Naive thymus-derived CD4-positive, alpha-beta T cell (primary cell): ENCODE measurements at regions not wholly inside any gene's neighbourhood (a gene's known extent, or its start where the extent isn't known, plus 50 kb on each side); places are given as distances from the start of the nearest gene placed in this dataset.

ENCODE experiments used
- ATAC-seq: fragments of 150-1000 bp; cut with Tn5 transposase; 2 replicates; pipeline ENCODE4 v1.10.0; 2021; ENCODE audit warnings: mild to moderate bottlenecking, moderate library complexity
- CTCF ChIA-PET: fragments of 350-600 bp; sonication (Branson Sonifier 250); formaldehyde crosslinking; loops from one replicate; lab custom pipeline; 2021; ENCODE audit warnings: antibody characterized with exemption; lab: Charles Lee
- POLR2A ChIA-PET: fragments of 350-600 bp; sonication (Branson Sonifier 250); formaldehyde crosslinking; loops from one replicate; lab custom pipeline; 2021; ENCODE audit warnings: antibody characterized with exemption, inconsistent platforms; lab: Charles Lee
- DNase-seq, 9 donors: peaks; one replicate each; pipeline versions ENCODE4 v3.0.0 to v3.0.0-alpha.2; 2020 to 2022; ENCODE audit warnings: mixed read lengths in 1 of 9
- H3K27ac ChIP-seq: one replicate; pipeline ENCODE4 v1.7.0; 2013; ENCODE audit warnings: mild to moderate bottlenecking, low read depth, low read length, moderate library complexity
- H3K27me3 ChIP-seq, 2 donors: one replicate each; pipeline ENCODE4 v1.7.0; 2013; ENCODE audit warnings: low read length in 2 of 2, mild to moderate bottlenecking in 2 of 2, moderate library complexity in 2 of 2; ENCODE audit not compliant: control insufficient read depth in 2 of 2, insufficient read depth in 2 of 2
- H3K36me3 ChIP-seq, 3 experiments: 1 replicate in 2 of 3; 2 replicates in 1 of 3; pipeline ENCODE4 v1.7.0; 2013; ENCODE audit warnings: low read length in 3 of 3, mild to moderate bottlenecking in 3 of 3, moderate library complexity in 1 of 3; ENCODE audit not compliant: insufficient read depth in 3 of 3, control insufficient read depth in 2 of 3
- H3K4me1 ChIP-seq, 2 donors: one replicate each; pipeline ENCODE4 v1.7.0; 2013; ENCODE audit warnings: low read length in 2 of 2, mild to moderate bottlenecking in 2 of 2, moderate library complexity in 1 of 2; ENCODE audit not compliant: control insufficient read depth in 2 of 2, insufficient read depth in 2 of 2
- H3K4me3 ChIP-seq: 2 replicates; pipeline ENCODE4 v1.7.0; 2013; ENCODE audit warnings: mild to moderate bottlenecking, low read length
- H3K9me3 ChIP-seq, 3 experiments: 1 replicate in 2 of 3; 2 replicates in 1 of 3; pipeline ENCODE4 v1.7.0; 2013; ENCODE audit warnings: low read length in 3 of 3; ENCODE audit not compliant: control insufficient read depth in 2 of 3
- H3K27ac Mint-ChIP-seq, 9 donors: one replicate each; pipeline ENCODE4 v1.8.0; 2020 to 2022; ENCODE audit warnings: mixed read lengths in 9 of 9, mild to moderate bottlenecking in 8 of 9, moderate library complexity in 5 of 9, inconsistent platforms in 2 of 9
- H3K27me3 Mint-ChIP-seq, 5 donors: one replicate each; pipeline ENCODE4 v1.8.0; 2021 to 2022; ENCODE audit warnings: mixed read lengths in 5 of 5, mild to moderate bottlenecking in 1 of 5
- H3K36me3 Mint-ChIP-seq, 5 donors: one replicate each; pipeline ENCODE4 v1.8.0; 2020 to 2022; ENCODE audit warnings: mixed read lengths in 5 of 5, mild to moderate bottlenecking in 3 of 5, inconsistent platforms in 1 of 5
- H3K4me1 Mint-ChIP-seq, 7 donors: one replicate each; pipeline ENCODE4 v1.8.0; 2020 to 2022; ENCODE audit warnings: mixed read lengths in 7 of 7, mild to moderate bottlenecking in 3 of 7, inconsistent platforms in 1 of 7
- H3K4me3 Mint-ChIP-seq, 10 donors: one replicate each; pipeline ENCODE4 v1.8.0; 2020 to 2022; ENCODE audit warnings: mild to moderate bottlenecking in 10 of 10, mixed read lengths in 10 of 10, moderate library complexity in 6 of 10, inconsistent platforms in 2 of 10
- H3K9me3 Mint-ChIP-seq, 11 donors: one replicate each; pipeline ENCODE4 v1.8.0; 2020 to 2022; ENCODE audit warnings: mixed read lengths in 11 of 11, mild to moderate bottlenecking in 4 of 11, inconsistent platforms in 1 of 11, moderate library complexity in 1 of 11
- intact Hi-C, 2 donors: fragments of 100-400 bp; cut with micrococcal nuclease; formaldehyde crosslinking; loops; one replicate each; pipeline ENCODE4 v1.15.1; 2023

DNA sequence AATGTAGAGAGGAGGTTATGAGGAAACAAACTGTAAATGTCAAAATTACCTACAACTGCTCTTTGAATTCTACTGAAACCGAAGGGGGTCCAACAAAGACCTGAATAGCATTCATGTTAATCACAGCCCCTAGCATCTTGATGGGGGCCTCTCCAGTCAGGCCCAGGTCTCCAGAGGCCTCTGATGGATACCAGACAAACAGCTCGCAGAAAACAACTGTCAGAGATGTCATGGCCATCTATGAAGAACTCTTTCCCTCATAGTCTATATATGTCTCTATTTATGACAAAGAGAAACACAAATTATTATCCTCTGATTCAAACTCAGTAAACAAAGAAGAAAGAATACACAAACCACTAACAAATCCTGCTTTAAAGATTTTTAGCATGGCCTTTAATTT lies 432.6 kb downstream of the CAAP1 start:
- H3K36me3 ChIP-seq, result no peaks in the 10 kb centered on the region
- H3K9me3 ChIP-seq, result no peaks in the 10 kb centered on the region
- ChIA-PET CTCF (no interaction called here), POLR2A (no interaction called here)
- no peak for ATAC-seq
- no peaks in the 10 kb centered on the region for H3K4me1 Mint-ChIP-seq
- H3K27me3 ChIP-seq, result no peaks in the 10 kb centered on the region
- no peak for DNase-seq
- intact Hi-C loops, result no loop called here
- no peak overlapping the region for H3K27ac ChIP-seq
- H3K4me3 Mint-ChIP-seq, result no peak overlapping the region
- H3K27ac Mint-ChIP-seq, result no peak overlapping the region
- no peaks in the 10 kb centered on the region for H3K27me3 Mint-ChIP-seq
- H3K4me3 ChIP-seq, result no peak overlapping the region
- H3K36me3 Mint-ChIP-seq, result no peaks in the 10 kb centered on the region
- H3K9me3 Mint-ChIP-seq, result peaks cover 0 to 15% (median 3%) of the 10 kb centered on the region in 11 donors
- H3K4me1 ChIP-seq, result no peaks in the 10 kb centered on the region

DNA sequence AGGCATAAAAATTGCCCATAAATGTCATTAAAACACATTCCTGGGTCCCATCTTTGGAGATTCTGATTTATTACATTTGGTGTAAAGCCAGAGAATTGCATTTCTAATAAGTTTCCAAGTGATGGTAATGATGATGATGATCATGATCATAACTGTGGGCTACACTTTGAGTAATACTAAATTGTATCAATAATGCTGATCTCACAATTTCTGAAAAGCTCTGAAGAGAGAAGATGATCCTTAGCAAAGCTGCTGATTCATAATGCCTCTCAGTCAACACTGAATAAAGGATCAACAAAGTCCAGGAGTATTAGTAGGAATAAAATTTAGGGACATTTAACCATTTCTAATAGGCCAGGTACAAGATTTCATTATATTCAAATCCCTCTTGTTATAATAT lies 434.5 kb downstream of the CAAP1 start:
- ChIA-PET POLR2A (no interaction called here), CTCF (no interaction called here)
- DNase-seq, result no peak
- no peaks in the 10 kb centered on the region for H3K36me3 ChIP-seq
- no peak overlapping the region for H3K27ac ChIP-seq
- H3K27ac Mint-ChIP-seq, result no peak overlapping the region
- no peaks in the 10 kb centered on the region for H3K9me3 ChIP-seq
- H3K27me3 Mint-ChIP-seq, result no peaks in the 10 kb centered on the region
- H3K27me3 ChIP-seq, result no peaks in the 10 kb centered on the region
- H3K4me3 Mint-ChIP-seq, result no peak overlapping the region
- H3K4me1 Mint-ChIP-seq, result no peaks in the 10 kb centered on the region
- no peaks in the 10 kb centered on the region for H3K36me3 Mint-ChIP-seq
- no peak overlapping the region for H3K4me3 ChIP-seq
- ATAC-seq, result no peak
- no peaks in the 10 kb centered on the region for H3K4me1 ChIP-seq
- H3K9me3 Mint-ChIP-seq, result peaks cover 0 to 4% (median 3%) of the 10 kb centered on the region in 11 donors
- intact Hi-C loops, result no loop called here

DNA sequence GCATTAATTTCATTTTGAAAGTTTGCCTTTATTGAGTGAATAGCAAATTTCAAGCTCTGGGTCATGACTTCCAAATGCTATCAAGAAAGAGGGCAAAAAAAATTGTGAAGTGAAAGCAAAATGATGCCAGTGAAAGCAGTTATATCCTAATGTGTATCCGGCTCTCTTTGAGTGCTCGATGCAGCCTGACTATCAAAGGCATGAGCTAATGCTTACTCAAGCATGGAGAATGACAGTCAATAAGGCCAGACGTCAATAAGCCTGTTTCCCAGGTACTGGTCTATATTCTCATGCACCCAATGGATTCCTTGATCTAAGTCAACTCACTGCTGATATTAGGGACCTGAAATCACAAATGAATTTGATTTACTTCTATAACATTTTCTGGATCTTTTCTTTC lies 435.5 kb downstream of the CAAP1 start:
- H3K4me1 ChIP-seq, result no peaks in the 10 kb centered on the region
- no peaks in the 10 kb centered on the region for H3K9me3 ChIP-seq
- ChIA-PET POLR2A (no interaction called here), CTCF (no interaction called here)
- no peak overlapping the region for H3K27ac Mint-ChIP-seq
- no peaks in the 10 kb centered on the region for H3K36me3 Mint-ChIP-seq
- H3K36me3 ChIP-seq, result no peaks in the 10 kb centered on the region
- H3K27me3 ChIP-seq, result no peaks in the 10 kb centered on the region
- H3K27ac ChIP-seq, result no peak overlapping the region
- no peaks in the 10 kb centered on the region for H3K4me1 Mint-ChIP-seq
- peaks cover 0 to 9% (median 3%) of the 10 kb centered on the region in 11 donors for H3K9me3 Mint-ChIP-seq
- intact Hi-C loops, result no loop called here
- no peak for ATAC-seq
- H3K27me3 Mint-ChIP-seq, result no peaks in the 10 kb centered on the region
- no peak for DNase-seq
- no peak overlapping the region for H3K4me3 ChIP-seq
- no peak overlapping the region for H3K4me3 Mint-ChIP-seq

GRCh38 chr9:26439061-26439624 lies 453.5 kb downstream of the CAAP1 start:
- Histone ChIP-seq H3K27me3 (no peaks in the 10 kb centered on the region), H3K36me3 (no peaks in the 10 kb centered on the region), H3K4me1 (no peaks in the 10 kb centered on the region), H3K9me3 (no peaks in the 10 kb centered on the region), H3K27ac (no peak overlapping the region), H3K4me3 (no peak overlapping the region)
- POLR2A ChIA-PET, result no interaction called here
- no peaks in the 10 kb centered on the region for H3K4me1 Mint-ChIP-seq
- H3K4me3 Mint-ChIP-seq, result no peak overlapping the region
- H3K9me3 Mint-ChIP-seq, result peaks cover 0 to 14% (median 2%) of the 10 kb centered on the region in 11 donors
- DNase-seq (no peak), ATAC-seq (no peak)
- CTCF ChIA-PET, result no interaction called here
- intact Hi-C loops, result no loop called here
- H3K27me3 Mint-ChIP-seq, result no peaks in the 10 kb centered on the region
- no peaks in the 10 kb centered on the region for H3K36me3 Mint-ChIP-seq
- no peak overlapping the region for H3K27ac Mint-ChIP-seq

GRCh38 chr9:26437056-26437711 lies 455.4 kb downstream of the CAAP1 start:
- no peak overlapping the region for H3K27ac Mint-ChIP-seq
- H3K9me3 Mint-ChIP-seq, result peaks cover 0 to 16% (median 2%) of the 10 kb centered on the region in 11 donors
- no peak overlapping the region for H3K27ac ChIP-seq
- H3K36me3 ChIP-seq, result no peaks in the 10 kb centered on the region
- H3K9me3 ChIP-seq, result no peaks in the 10 kb centered on the region
- no peaks in the 10 kb centered on the region for H3K36me3 Mint-ChIP-seq
- no peak overlapping the region for H3K4me3 Mint-ChIP-seq
- ATAC-seq (no peak), DNase-seq (no peak)
- POLR2A ChIA-PET, result no interaction called here
- CTCF ChIA-PET, result no interaction called here
- H3K27me3 ChIP-seq, result no peaks in the 10 kb centered on the region
- no peaks in the 10 kb centered on the region for H3K27me3 Mint-ChIP-seq
- no peaks in the 10 kb centered on the region for H3K4me1 Mint-ChIP-seq
- H3K4me3 ChIP-seq, result no peak overlapping the region
- intact Hi-C loops, result no loop called here
- no peaks in the 10 kb centered on the region for H3K4me1 ChIP-seq

- DNase-seq, result no peak
- Mint-ChIP-seq H3K4me1 (no peaks in the 10 kb centered on the region), H3K9me3 (peaks cover 0 to 19% (median 10%) of the 10 kb centered on the region in 11 donors), H3K4me3 (no peak overlapping the region), H3K36me3 (no peaks in the 10 kb centered on the region), H3K27ac (no peak overlapping the region), H3K27me3 (no peaks in the 10 kb centered on the region)
- Histone ChIP-seq H3K27ac (no peak overlapping the region), H3K4me1 (no peaks in the 10 kb centered on the region), H3K27me3 (no peaks in the 10 kb centered on the region), H3K9me3 (no peaks in the 10 kb centered on the region), H3K36me3 (no peaks in the 10 kb centered on the region), H3K4me3 (no peak overlapping the region)
- ChIA-PET CTCF (no interaction called here), POLR2A (no interaction called here)
- no peak for ATAC-seq
- intact Hi-C loops, result no loop called here
Measured at GRCh38 chr9:26426551-26427131, 466.0 kb downstream of the CAAP1 start.

GRCh38 chr9:26418480-26418879 lies 474.1 kb downstream of the CAAP1 start:
- ChIA-PET CTCF (no interaction called here), POLR2A (no interaction called here)
- DNase-seq (no peak), ATAC-seq (no peak)
- Mint-ChIP-seq H3K4me1 (no peaks in the 10 kb centered on the region), H3K36me3 (no peaks in the 10 kb centered on the region), H3K9me3 (peaks cover 0 to 10% (median under 1%) of the 10 kb centered on the region in 11 donors), H3K27me3 (no peaks in the 10 kb centered on the region), H3K27ac (no peak overlapping the region), H3K4me3 (no peak overlapping the region)
- Histone ChIP-seq H3K27ac (no peak overlapping the region), H3K4me3 (no peak overlapping the region), H3K27me3 (no peaks in the 10 kb centered on the region), H3K9me3 (no peaks in the 10 kb centered on the region), H3K36me3 (no peaks in the 10 kb centered on the region), H3K4me1 (no peaks in the 10 kb centered on the region)
- intact Hi-C loops, result no loop called here
